K562 (cell line): ENCODE measurements at regions not wholly inside any gene's neighbourhood (a gene's known extent, or its start where the extent isn't known, plus 50 kb on each side); places are given as distances from the start of the nearest gene placed in this dataset.

Experiments
- ATAC-seq: fragments of 200-7000 bp; cut with Tn5 transposase; 3 replicates; pipeline ENCODE4 v1.9.1; 2020; ENCODE audit warnings: moderate library complexity
- BruUV-seq: library from RNA; stranded (reverse); fragments of 400-500 nt; replicated peaks from 2 replicates; lab custom pipeline; 2021; lab: Mats Ljungman, UMichigan
- CTCF ChIA-PET: fragments of 300-600 bp; formaldehyde crosslinking; extraction: SDS; loops from one replicate; lab custom pipeline; 2021; ENCODE audit warnings: low intra/inter-chr PET ratio; lab: Yijun Ruan, JAX
- POLR2A ChIA-PET: fragments of 300-600, 350-650 bp; sonication (Branson Sonifier 250); formaldehyde crosslinking; extraction: SDS; loops from one replicate; lab custom pipeline; 2021; ENCODE audit warnings: antibody characterized with exemption, inconsistent platforms; lab: Yijun Ruan, JAX
- DNase-seq, 4 experiments: peaks; one replicate each; pipeline versions ENCODE4 v3.0.0 to v3.0.0-alpha.2; 2011 to 2018; ENCODE audit warnings: low spot score in 3 of 4, mixed read lengths in 3 of 4; ENCODE audit errors: extremely low read depth in 1 of 4
- FAIRE-seq: peaks from 2 replicates; lab custom pipeline; 2011; peaks lifted over from hg19 to GRCh38; lab: Jason Lieb, UNC
- H2AFZ ChIP-seq: 2 replicates; pipeline ENCODE4 v1.6.0; 2011; ENCODE audit warnings: low read depth, low read length, control low read depth, inconsistent platforms
- H3K27ac ChIP-seq: fragments of 200-600 bp; 3 replicates; pipeline ENCODE4 v1.8.0; 2011; ENCODE audit warnings: low read depth, mild to moderate bottlenecking, control low read depth, inconsistent platforms, low read length, moderate library complexity, mixed read lengths; ENCODE audit errors: extremely low read depth
- H3K27me3 ChIP-seq, 2 experiments: fragments of 300-600 bp in 1 of 2; 2 replicates in 1 of 2; 3 replicates in 1 of 2; pipeline versions ENCODE4 v1.6.0 to v1.8.0; 2011; ENCODE audit warnings: inconsistent platforms in 2 of 2, low read length in 2 of 2, mild to moderate bottlenecking in 1 of 2, mixed read lengths in 1 of 2, moderate library complexity in 1 of 2; ENCODE audit not compliant: control insufficient read depth in 2 of 2, insufficient read depth in 2 of 2
- H3K36me3 ChIP-seq: fragments of 300-600 bp; 3 replicates; pipeline ENCODE4 v1.8.0; 2011; ENCODE audit warnings: mild to moderate bottlenecking, low read length, inconsistent platforms; ENCODE audit not compliant: control insufficient read depth, insufficient read depth
- H3K4me1 ChIP-seq, 2 experiments: fragments of 200-600 bp in 1 of 2; replicated peaks in 1 of 2; 2 replicates in 1 of 2; 3 replicates in 1 of 2; pipeline versions ENCODE4 v1.5.1 to v1.8.0; 2011; ENCODE audit warnings: inconsistent platforms in 2 of 2, low read length in 2 of 2, mild to moderate bottlenecking in 1 of 2, mixed read lengths in 1 of 2, moderate library complexity in 1 of 2; ENCODE audit not compliant: control insufficient read depth in 2 of 2, insufficient read depth in 2 of 2
- H3K4me2 ChIP-seq: 2 replicates; pipeline ENCODE4 v1.6.1; 2011; ENCODE audit warnings: low read length, control low read depth, inconsistent platforms, mixed read lengths; ENCODE audit not compliant: insufficient read depth
- H3K4me3 ChIP-seq: fragments of 200-600 bp; sonication (generic), shearing (Covaris generic); 2 replicates; pipeline ENCODE4 v1.5.1; 2016; ENCODE audit warnings: control low read depth, inconsistent platforms
- H3K79me2 ChIP-seq: fragments of 200-600 bp; 3 replicates; pipeline ENCODE4 v1.8.0; 2011; ENCODE audit warnings: low read length, inconsistent platforms; ENCODE audit not compliant: control insufficient read depth, insufficient read depth
- H3K9ac ChIP-seq, 2 experiments: 2 replicates each; pipeline versions ENCODE4 v1.6.0 to v1.6.1; 2011; ENCODE audit warnings: low read depth in 2 of 2, low read length in 2 of 2, control low read depth in 1 of 2, inconsistent platforms in 1 of 2, mild to moderate bottlenecking in 1 of 2, mixed read lengths in 1 of 2; ENCODE audit not compliant: insufficient read depth in 1 of 2
- H3K9me1 ChIP-seq: one replicate; pipeline ENCODE4 v1.6.0; 2011; ENCODE audit warnings: inconsistent platforms, mild to moderate bottlenecking, low read length, moderate library complexity; ENCODE audit not compliant: control insufficient read depth, insufficient read depth
- H3K9me3 ChIP-seq: replicated peaks from 2 replicates; pipeline ENCODE4 v1.5.1; 2011; ENCODE audit warnings: low read depth, low read length, inconsistent platforms; ENCODE audit not compliant: control insufficient read depth, insufficient read depth
- H4K20me1 ChIP-seq: replicated peaks from 2 replicates; pipeline ENCODE4 v1.6.1; 2011; ENCODE audit warnings: low read length, inconsistent platforms, mixed read lengths; ENCODE audit not compliant: control insufficient read depth, insufficient read depth
- ESRRA ChIP-seq: fragments of 450-650 bp; IDR thresholded peaks from 2 replicates; pipeline ENCODE4 v1.6.1; 2014; ENCODE audit warnings: low read depth, mild to moderate bottlenecking, moderate library complexity, borderline replicate concordance
- NFE2 ChIP-seq: IDR thresholded peaks from 2 replicates; pipeline ENCODE4 v1.6.1; 2014; ENCODE audit warnings: antibody characterized with exemption, low read depth
- NFE2L1 ChIP-seq: fragments of 450-650 bp; IDR thresholded peaks from 2 replicates; pipeline ENCODE4 v1.6.1; 2016; ENCODE audit warnings: missing genetic modification characterization, low read depth, mild to moderate bottlenecking, missing compliant biosample characterization, moderate library complexity, borderline replicate concordance
- NR2C2 ChIP-seq, 2 experiments: fragments of 200-800 bp in 1 of 2; sonication (Bioruptor generic) in 1 of 2; sonication (generic) in 1 of 2; formaldehyde crosslinking in 1 of 2; IDR thresholded peaks; 2 replicates each; pipeline versions ENCODE4 v1.6.1 to v1.8.0; 2016 to 2022; ENCODE audit warnings: mild to moderate bottlenecking in 1 of 2, missing compliant biosample characterization in 1 of 2, missing genetic modification characterization in 1 of 2, missing genetic modification reagents in 1 of 2
- RUNX1 ChIP-seq: sonication (generic); IDR thresholded peaks from 2 replicates; pipeline ENCODE4 v1.6.1; 2016; ENCODE audit warnings: antibody characterized with exemption, low read depth
- TBP ChIP-seq: optimal IDR thresholded peaks from 2 replicates; pipeline ENCODE3; 2011; ENCODE audit warnings: low read depth, low read length, improper control_type of control experiment
- TFAM ChIP-seq: fragments of 250-450 bp; sonication (Bioruptor Pico); conservative IDR thresholded peaks from 2 replicates; pipeline ENCODE4 v1.5.0; 2021; ENCODE audit warnings: mild to moderate bottlenecking, moderate library complexity
- ZBTB11 ChIP-seq, 3 experiments: fragments of 200-800 bp in 1 of 3; fragments of 250-450 bp in 1 of 3; fragments of 450-650 bp in 1 of 3; sonication (Bioruptor Pico) in 1 of 3; sonication (Bioruptor generic) in 1 of 3; formaldehyde crosslinking in 1 of 3; IDR thresholded peaks; 2 replicates each; pipeline versions ENCODE4 v1.6.1 to v1.8.0; 2016 to 2022; ENCODE audit warnings: mild to moderate bottlenecking in 2 of 3, missing genetic modification characterization in 2 of 3, missing compliant biosample characterization in 1 of 3, moderate library complexity in 1 of 3
- ZZZ3 ChIP-seq: fragments of 450-650 bp; IDR thresholded peaks from 2 replicates; pipeline ENCODE4 v1.6.1; 2016; ENCODE audit warnings: antibody characterized with exemption, mild to moderate bottlenecking, moderate library complexity
- WGBS: fragments of 100-300 bp; shearing (Covaris generic); methylation state at CpG from one replicate; pipeline ENCODE4 v1.1.6; 2016; ENCODE audit warnings: low coverage, mixed read lengths; ENCODE audit not compliant: insufficient coverage; ENCODE audit errors: missing lambda C conversion rate; 5-methylcytosine and 5-hydroxymethylcytosine counted together
- in situ Hi-C: fragments of 300-500 bp; cut with MboI; formaldehyde crosslinking; loops from 4 replicates; pipeline ENCODE4 v1.15.0; 2018; ENCODE audit warnings: inconsistent platforms, mixed read lengths
- intact Hi-C: fragments of 100-400 bp; cut with micrococcal nuclease; formaldehyde crosslinking; loops from 2 replicates; pipeline ENCODE4 v1.14.2; 2022

- Histone ChIP-seq H3K9ac (no peak overlapping the region), H3K9me3 (no peaks in the 10 kb centered on the region), H3K4me3 (no peak overlapping the region), H3K27me3 (0 out of 5 replicates have a peak, but pooled peaks cover 0 to 4% of the 10 kb centered on the region in 2 experiments), H3K4me2 (no peak overlapping the region), H2AFZ (no peak overlapping the region), H3K4me1 (no peaks in the 10 kb centered on the region), H3K36me3 (no peaks in the 10 kb centered on the region), H4K20me1 (no peaks in the 10 kb centered on the region), H3K79me2 (no peaks in the 10 kb centered on the region), H3K9me1 (no peaks in the 10 kb centered on the region), H3K27ac (no peak overlapping the region)
- WGBS = 0% methylated on average over 8 of the region's 8 CpGs
- POLR2A ChIA-PET = interaction anchor here (0.6 kb wide), 1 partner anchor 1912 kb away, joined by 3 read pairs; no protein-coding TSS in a partner anchor
- CTCF ChIA-PET = no interaction called here
- BruUV-seq = no TSS peak
- intact Hi-C loops (no loop called here), in situ Hi-C loops (no loop called here)
- no peak for ATAC-seq
- no peak for DNase-seq
- TF ChIP-seq NR2C2 (CRISPR knock-in tag; IDR thresholded peaks at IDR 0.05) = no peak
- TF ChIP-seq NR2C2 (tag; IDR thresholded peaks at IDR 0.05) = no peak
- TF ChIP-seq ESRRA = no peak
- TF ChIP-seq NFE2L1 (tag) = no peak
- FAIRE-seq = no peak
These were observed 224.5 kb upstream of the PSMD7 start for GRCh38 chr16:74071996-74072535.

GRCh38 chr16:74070237-74070636 lies 226.4 kb upstream of the PSMD7 start:
- no peak overlapping the region for H3K4me2 ChIP-seq
- no peak overlapping the region for H2AFZ ChIP-seq
- no peaks in the 10 kb centered on the region for H4K20me1 ChIP-seq
- intact Hi-C loops = no loop called here
- POLR2A ChIA-PET = interaction anchor here (0.6 to 1.2 kb wide), 3 partner anchors 22 to 304 kb away, joined by 3 read pairs; no protein-coding TSS in a partner anchor
- DNase-seq (no peak), ATAC-seq (no peak), FAIRE-seq (no peak)
- no peaks in the 10 kb centered on the region for H3K4me1 ChIP-seq
- BruUV-seq = no TSS peak
- CTCF ChIA-PET = no interaction called here
- no peak overlapping the region for H3K4me3 ChIP-seq
- WGBS = 0% methylated on average over 10 of the region's 10 CpGs
- H3K36me3 ChIP-seq = no peaks in the 10 kb centered on the region
- in situ Hi-C loops = no loop called here
- no peaks in the 10 kb centered on the region for H3K9me1 ChIP-seq
- H3K9me3 ChIP-seq = no peaks in the 10 kb centered on the region
- no peak overlapping the region for H3K9ac ChIP-seq
- no peaks in the 10 kb centered on the region for H3K79me2 ChIP-seq
- no peak overlapping the region for H3K27ac ChIP-seq
- 0 out of 5 replicates have a peak, but pooled peaks cover 0 to 4% of the 10 kb centered on the region in 2 experiments for H3K27me3 ChIP-seq
- TF ChIP-seq ZZZ3 (no peak), RUNX1 (no peak), NFE2 (no peak), ZBTB11 (CRISPR knock-in tag; IDR thresholded peaks at IDR 0.05) (no peak), TBP (no peak), TFAM (CRISPR knock-in tag) (no peak)
